Dermis blood vessel endothelial cell (primary cell): ENCODE measurements at regions not wholly inside any gene's neighbourhood (a gene's known extent, or its start where the extent isn't known, plus 50 kb on each side); places are given as distances from the start of the nearest gene placed in this dataset.

Source experiments
- DNase-seq: peaks from one replicate; pipeline ENCODE4 v3.0.0; 2010

- no peak for DNase-seq
Observed at GRCh38 chr6:40340957-40341356, 246.2 kb downstream of the LRFN2 start.

GRCh38 chr6:40340196-40340595 is 247.0 kb downstream of the LRFN2 start:
- no peak for DNase-seq

GRCh38 chr6:40338306-40338705 is 248.9 kb downstream of the LRFN2 start:
- DNase-seq = no peak

GRCh38 chr6:40336940-40337760 is 250.0 kb downstream of the LRFN2 start:
- DNase-seq = no peak

GRCh38 chr6:40336296-40336695 is 250.9 kb downstream of the LRFN2 start:
- no peak for DNase-seq

- no peak for DNase-seq
Observed at GRCh38 chr6:40334496-40335270, 252.5 kb downstream of the LRFN2 start.

GRCh38 chr6:40331545-40331944 is 255.6 kb downstream of the LRFN2 start:
- no peak for DNase-seq

- no peak for DNase-seq
Observed at GRCh38 chr6:40330301-40330721, 256.9 kb downstream of the LRFN2 start.

- no peak for DNase-seq
Observed at GRCh38 chr6:40328986-40329545, 258.1 kb downstream of the LRFN2 start.

- peak; percentile 16 for DNase-seq
Observed at GRCh38 chr6:40328386-40328985, 258.7 kb downstream of the LRFN2 start.

- no peak for DNase-seq
Observed at GRCh38 chr6:40326714-40327421, 260.3 kb downstream of the LRFN2 start.

- DNase-seq = no peak
Observed at GRCh38 chr6:40325791-40326190, 261.4 kb downstream of the LRFN2 start.

GRCh38 chr6:40325041-40325440 is 262.1 kb downstream of the LRFN2 start:
- DNase-seq = no peak

GRCh38 chr6:40323881-40324634 is 263.1 kb downstream of the LRFN2 start:
- no peak for DNase-seq

- DNase-seq = no peak
Observed at GRCh38 chr6:40322336-40322735, 264.8 kb downstream of the LRFN2 start.

GRCh38 chr6:40321616-40322015 is 265.5 kb downstream of the LRFN2 start:
- DNase-seq = no peak

- no peak for DNase-seq
Observed at GRCh38 chr6:40320947-40321346, 266.2 kb downstream of the LRFN2 start.

GRCh38 chr6:40320441-40320840 is 266.7 kb downstream of the LRFN2 start:
- DNase-seq = no peak

GRCh38 chr6:40319124-40319523 is 268.0 kb downstream of the LRFN2 start:
- DNase-seq = no peak

- DNase-seq = no peak
Observed at GRCh38 chr6:40315060-40315459, 272.1 kb downstream of the LRFN2 start.

- DNase-seq = no peak
Observed at GRCh38 chr6:40313582-40313981, 273.6 kb downstream of the LRFN2 start.
